ENCODE measurements at regions not wholly inside any gene's neighbourhood (a gene's known extent, or its start where the extent isn't known, plus 50 kb on each side); places are given as distances from the start of the nearest gene placed in this dataset.

- DNase-seq (ENCODE audit: low read depth, low spot score), result no peak
- no peaks in the 10 kb centered on the region for H3K4me1 ChIP-seq (ENCODE audit: control insufficient read depth, insufficient read depth, low read length)
- no peaks in the 10 kb centered on the region for H3K9me3 ChIP-seq (ENCODE audit: control insufficient read depth, insufficient read depth, low read length)
- H3K27ac ChIP-seq (ENCODE audit: low read length), result no peak overlapping the region
- no peaks in the 10 kb centered on the region for H3K36me3 ChIP-seq (ENCODE audit: control insufficient read depth, insufficient read depth, low read length)
- no CpG with 5 or more reads among the region's 1 CpG for WGBS (ENCODE audit: insufficient coverage, insufficient read length)
- H3K4me3 ChIP-seq (ENCODE audit: low read length), result no peak overlapping the region
- H3K27me3 ChIP-seq (ENCODE audit: control insufficient read depth, insufficient read depth, low read length), result no peaks in the 10 kb centered on the region
These were observed 394.6 kb upstream of the MAP2 start for GRCh38 chr2:209029249-209029648.

- WGBS (ENCODE audit: insufficient coverage, insufficient read length), result no CpG with 5 or more reads among the region's 2 CpGs
- no peak overlapping the region for H3K27ac ChIP-seq (ENCODE audit: low read length)
- DNase-seq (ENCODE audit: low read depth, low spot score), result no peak
These were observed 379.5 kb upstream of the MAP2 start for GRCh38 chr2:209044307-209044706.

GRCh38 chr2:209046163-209046562 lies 377.7 kb upstream of the MAP2 start:
- no CpG with 5 or more reads among the region's 2 CpGs for WGBS (ENCODE audit: insufficient coverage, insufficient read length)
- H3K4me3 ChIP-seq (ENCODE audit: low read length), result no peak overlapping the region
- H3K27ac ChIP-seq (ENCODE audit: low read length), result no peak overlapping the region

More at GRCh38 chr2:209044307-209044706, 379.5 kb upstream of the MAP2 start:
- H3K9me3 ChIP-seq (ENCODE audit: control insufficient read depth, insufficient read depth, low read length), result no peaks in the 10 kb centered on the region
- H3K36me3 ChIP-seq (ENCODE audit: control insufficient read depth, insufficient read depth, low read length), result no peaks in the 10 kb centered on the region
- no peaks in the 10 kb centered on the region for H3K27me3 ChIP-seq (ENCODE audit: control insufficient read depth, insufficient read depth, low read length)
- no peaks in the 10 kb centered on the region; the same call in 1 of the 2 replicates for H3K4me1 ChIP-seq (ENCODE audit: control insufficient read depth, insufficient read depth, low read length)
- no peak overlapping the region for H3K4me3 ChIP-seq (ENCODE audit: low read length)

DNA sequence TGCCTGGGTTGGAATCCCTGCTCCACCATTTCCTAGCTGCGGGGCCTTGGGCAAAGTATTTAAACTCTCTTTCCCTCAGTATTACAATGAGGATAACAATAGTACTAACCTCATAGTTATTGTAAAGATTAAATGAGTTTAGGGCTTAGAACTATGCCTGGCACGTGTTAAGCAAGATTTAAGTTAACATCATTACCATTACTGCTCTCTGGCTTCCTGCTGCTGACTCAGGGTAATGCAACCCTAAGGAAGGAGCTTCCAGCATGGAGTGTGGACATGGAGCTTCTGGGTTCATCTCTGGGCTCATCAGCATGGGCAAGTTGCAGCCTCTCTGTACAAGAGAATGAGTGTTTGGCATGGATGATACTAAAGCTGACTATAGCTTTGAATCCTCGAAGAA lies 374.2 kb upstream of the MAP2 start:
- H3K9me3 ChIP-seq (ENCODE audit: control insufficient read depth, insufficient read depth, low read length), result no peaks in the 10 kb centered on the region
- H3K36me3 ChIP-seq (ENCODE audit: control insufficient read depth, insufficient read depth, low read length), result no peaks in the 10 kb centered on the region
- no peak for DNase-seq (ENCODE audit: low read depth, low spot score)
- H3K27me3 ChIP-seq (ENCODE audit: control insufficient read depth, insufficient read depth, low read length), result no peaks in the 10 kb centered on the region
- H3K4me3 ChIP-seq (ENCODE audit: low read length), result no peak overlapping the region
- H3K4me1 ChIP-seq (ENCODE audit: control insufficient read depth, insufficient read depth, low read length), result no peaks in the 10 kb centered on the region; the same call in 1 of the 2 replicates
- H3K27ac ChIP-seq (ENCODE audit: low read length), result no peak overlapping the region
- WGBS (ENCODE audit: insufficient coverage, insufficient read length), result no CpG with 5 or more reads among the region's 3 CpGs

More at GRCh38 chr2:209046163-209046562, 377.7 kb upstream of the MAP2 start:
- no peak for DNase-seq (ENCODE audit: low read depth, low spot score)
- Histone ChIP-seq H3K9me3 (ENCODE audit: control insufficient read depth, insufficient read depth, low read length) (no peaks in the 10 kb centered on the region), H3K27me3 (ENCODE audit: control insufficient read depth, insufficient read depth, low read length) (no peaks in the 10 kb centered on the region), H3K4me1 (ENCODE audit: control insufficient read depth, insufficient read depth, low read length) (no peaks in the 10 kb centered on the region; the same call in 1 of the 2 replicates), H3K36me3 (ENCODE audit: control insufficient read depth, insufficient read depth, low read length) (no peaks in the 10 kb centered on the region)

DNA sequence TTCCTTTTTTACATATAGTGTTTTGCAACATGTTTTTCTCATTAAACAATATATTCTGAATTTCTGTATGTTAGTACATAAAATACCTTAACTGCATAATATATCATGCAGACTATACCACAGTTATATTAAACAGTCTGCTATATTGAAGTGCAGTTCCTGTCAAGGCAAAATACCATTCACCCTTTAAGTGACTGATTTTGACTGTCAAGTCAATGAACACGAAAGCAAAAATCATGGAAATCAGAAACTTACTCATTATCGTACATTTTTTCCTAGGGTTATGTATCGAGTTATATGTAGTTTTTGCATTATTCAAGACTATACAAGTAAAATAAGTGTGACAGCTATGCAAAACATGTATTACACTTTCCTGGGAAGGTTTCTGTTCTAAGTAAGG lies 361.6 kb upstream of the MAP2 start:
- no peaks in the 10 kb centered on the region for H3K9me3 ChIP-seq (ENCODE audit: control insufficient read depth, insufficient read depth, low read length)
- no CpG with 5 or more reads among the region's 3 CpGs for WGBS (ENCODE audit: insufficient coverage, insufficient read length)
- no peak for DNase-seq (ENCODE audit: low read depth, low spot score)
- H3K4me3 ChIP-seq (ENCODE audit: low read length), result no peak overlapping the region
- no peaks in the 10 kb centered on the region for H3K27me3 ChIP-seq (ENCODE audit: control insufficient read depth, insufficient read depth, low read length)
- no peaks in the 10 kb centered on the region for H3K36me3 ChIP-seq (ENCODE audit: control insufficient read depth, insufficient read depth, low read length)
- no peak overlapping the region for H3K27ac ChIP-seq (ENCODE audit: low read length)
- no peaks in the 10 kb centered on the region for H3K4me1 ChIP-seq (ENCODE audit: control insufficient read depth, insufficient read depth, low read length)

DNA sequence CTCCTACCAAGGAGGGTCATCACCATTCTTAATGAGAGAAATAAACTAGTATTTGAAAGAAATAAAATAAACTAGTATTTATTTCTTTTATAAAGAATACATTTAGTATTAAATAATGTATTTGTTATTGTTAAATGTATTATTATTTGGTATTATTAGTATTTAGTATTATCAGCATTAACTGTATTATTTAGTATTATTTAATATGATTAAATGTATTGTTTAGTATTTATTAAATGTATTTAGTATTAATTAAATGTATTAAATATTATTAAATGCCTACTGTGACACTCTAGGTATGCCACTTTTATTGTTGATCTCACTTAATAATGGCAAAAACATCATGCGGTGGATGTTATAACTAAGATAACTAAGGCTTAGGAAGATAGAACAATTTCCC lies 353.6 kb upstream of the MAP2 start:
- Histone ChIP-seq H3K4me1 (ENCODE audit: control insufficient read depth, insufficient read depth, low read length) (no peaks in the 10 kb centered on the region), H3K4me3 (ENCODE audit: low read length) (no peak overlapping the region), H3K27ac (ENCODE audit: low read length) (no peak overlapping the region), H3K27me3 (ENCODE audit: control insufficient read depth, insufficient read depth, low read length) (no peaks in the 10 kb centered on the region), H3K9me3 (ENCODE audit: control insufficient read depth, insufficient read depth, low read length) (no peaks in the 10 kb centered on the region), H3K36me3 (ENCODE audit: control insufficient read depth, insufficient read depth, low read length) (no peaks in the 10 kb centered on the region)
- WGBS (ENCODE audit: insufficient coverage, insufficient read length), result no CpG with 5 or more reads among the region's 1 CpG
- DNase-seq (ENCODE audit: low read depth, low spot score), result no peak

DNA sequence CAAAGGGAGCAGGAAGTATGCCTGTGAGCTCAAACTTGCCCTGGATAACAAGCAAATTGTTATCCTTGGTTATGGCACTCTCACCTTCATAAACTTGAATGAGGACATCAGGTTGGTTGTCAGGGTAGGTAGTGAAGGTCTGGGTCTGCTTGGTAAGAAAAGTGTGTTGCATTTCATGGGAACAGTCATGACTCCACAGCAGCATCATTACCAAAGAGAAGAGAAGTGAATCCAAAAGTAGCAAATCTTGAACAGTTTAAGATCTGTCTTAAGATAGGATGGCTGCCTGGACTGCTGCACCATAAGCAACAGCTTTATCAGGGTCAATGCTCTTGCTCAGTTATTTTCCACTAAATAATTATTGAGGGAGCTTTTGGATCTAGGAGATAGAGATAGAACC lies 350.7 kb upstream of the MAP2 start:
- H3K36me3 ChIP-seq (ENCODE audit: control insufficient read depth, insufficient read depth, low read length), result no peaks in the 10 kb centered on the region
- no peak for DNase-seq (ENCODE audit: low read depth, low spot score)
- H3K27ac ChIP-seq (ENCODE audit: low read length), result no peak overlapping the region
- no peaks in the 10 kb centered on the region for H3K9me3 ChIP-seq (ENCODE audit: control insufficient read depth, insufficient read depth, low read length)
- no peak overlapping the region for H3K4me3 ChIP-seq (ENCODE audit: low read length)
- H3K4me1 ChIP-seq (ENCODE audit: control insufficient read depth, insufficient read depth, low read length), result no peaks in the 10 kb centered on the region
- no peaks in the 10 kb centered on the region for H3K27me3 ChIP-seq (ENCODE audit: control insufficient read depth, insufficient read depth, low read length)

DNA sequence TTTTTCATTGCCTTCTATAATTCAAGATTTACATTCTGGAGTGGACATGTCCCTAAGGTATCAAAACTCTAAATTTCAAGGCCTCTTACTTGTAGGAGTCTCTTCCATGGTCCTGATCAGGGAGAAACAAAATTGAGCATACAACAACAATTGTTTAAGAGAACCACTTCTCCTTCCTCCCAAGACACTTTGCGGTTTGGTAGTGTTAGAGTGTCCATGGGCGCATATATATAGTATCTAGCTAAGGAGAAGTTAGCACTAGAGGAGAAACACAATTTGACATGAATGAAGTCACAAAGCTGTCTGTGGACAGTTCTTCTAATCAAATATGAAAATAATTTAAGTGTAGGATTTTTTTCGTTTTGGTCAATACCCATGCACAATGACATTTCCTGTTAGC lies 349.1 kb upstream of the MAP2 start:
- H3K27ac ChIP-seq (ENCODE audit: low read length), result no peak overlapping the region
- H3K9me3 ChIP-seq (ENCODE audit: control insufficient read depth, insufficient read depth, low read length), result no peaks in the 10 kb centered on the region
- H3K4me1 ChIP-seq (ENCODE audit: control insufficient read depth, insufficient read depth, low read length), result no peaks in the 10 kb centered on the region
- no CpG with 5 or more reads among the region's 3 CpGs for WGBS (ENCODE audit: insufficient coverage, insufficient read length)
- no peak for DNase-seq (ENCODE audit: low read depth, low spot score)
- H3K27me3 ChIP-seq (ENCODE audit: control insufficient read depth, insufficient read depth, low read length), result no peaks in the 10 kb centered on the region
- H3K36me3 ChIP-seq (ENCODE audit: control insufficient read depth, insufficient read depth, low read length), result no peaks in the 10 kb centered on the region
- no peak overlapping the region for H3K4me3 ChIP-seq (ENCODE audit: low read length)

DNA sequence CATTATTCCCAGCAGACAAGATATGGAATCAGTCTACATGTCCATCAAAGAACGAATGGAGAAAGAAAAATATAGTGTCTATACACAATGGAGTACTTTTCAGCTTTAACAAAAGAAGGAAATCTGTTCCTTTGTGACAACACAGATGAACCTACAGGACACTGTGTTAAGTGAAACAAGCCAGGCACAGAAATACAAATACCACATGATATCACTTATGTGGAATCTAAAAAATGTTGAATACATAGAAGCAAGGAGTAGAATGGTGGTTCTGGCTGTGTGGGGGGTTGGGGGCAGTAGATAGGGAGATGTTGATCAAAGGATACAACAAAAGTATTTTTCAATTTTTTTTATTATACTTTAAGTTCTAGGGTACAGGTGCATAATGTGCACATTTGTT lies 347.7 kb upstream of the MAP2 start:
- no peaks in the 10 kb centered on the region for H3K36me3 ChIP-seq (ENCODE audit: control insufficient read depth, insufficient read depth, low read length)
- no peak for DNase-seq (ENCODE audit: low read depth, low spot score)
- H3K27ac ChIP-seq (ENCODE audit: low read length), result no peak overlapping the region
- WGBS (ENCODE audit: insufficient coverage, insufficient read length), result no CpG with 5 or more reads among the region's 1 CpG
- no peaks in the 10 kb centered on the region for H3K27me3 ChIP-seq (ENCODE audit: control insufficient read depth, insufficient read depth, low read length)
- no peaks in the 10 kb centered on the region for H3K9me3 ChIP-seq (ENCODE audit: control insufficient read depth, insufficient read depth, low read length)
- no peaks in the 10 kb centered on the region for H3K4me1 ChIP-seq (ENCODE audit: control insufficient read depth, insufficient read depth, low read length)
- H3K4me3 ChIP-seq (ENCODE audit: low read length), result no peak overlapping the region

GRCh38 chr2:209086761-209087160 lies 337.1 kb upstream of the MAP2 start:
- Histone ChIP-seq H3K27me3 (ENCODE audit: control insufficient read depth, insufficient read depth, low read length) (no peaks in the 10 kb centered on the region), H3K4me3 (ENCODE audit: low read length) (no peak overlapping the region), H3K36me3 (ENCODE audit: control insufficient read depth, insufficient read depth, low read length) (no peaks in the 10 kb centered on the region), H3K4me1 (ENCODE audit: control insufficient read depth, insufficient read depth, low read length) (no peaks in the 10 kb centered on the region), H3K9me3 (ENCODE audit: control insufficient read depth, insufficient read depth, low read length) (no peaks in the 10 kb centered on the region), H3K27ac (ENCODE audit: low read length) (no peak overlapping the region)
- WGBS (ENCODE audit: insufficient coverage, insufficient read length), result no CpG with 5 or more reads among the region's 3 CpGs
- DNase-seq (ENCODE audit: low read depth, low spot score), result no peak

- Histone ChIP-seq H3K9me3 (ENCODE audit: control insufficient read depth, insufficient read depth, low read length) (no peaks in the 10 kb centered on the region), H3K4me1 (ENCODE audit: control insufficient read depth, insufficient read depth, low read length) (no peaks in the 10 kb centered on the region), H3K4me3 (ENCODE audit: low read length) (no peak overlapping the region), H3K36me3 (ENCODE audit: control insufficient read depth, insufficient read depth, low read length) (no peaks in the 10 kb centered on the region), H3K27ac (ENCODE audit: low read length) (no peak overlapping the region), H3K27me3 (ENCODE audit: control insufficient read depth, insufficient read depth, low read length) (no peaks in the 10 kb centered on the region)
- WGBS (ENCODE audit: insufficient coverage, insufficient read length), result no CpG with 5 or more reads among the region's 1 CpG
- no peak for DNase-seq (ENCODE audit: low read depth, low spot score)
These were observed 332.8 kb upstream of the MAP2 start for GRCh38 chr2:209091056-209091455.
